RCC 7860 (cell line): ENCODE measurements at regions not wholly inside any gene's neighbourhood (a gene's known extent, or its start where the extent isn't known, plus 50 kb on each side); places are given as distances from the start of the nearest gene placed in this dataset.

ENCODE experiments used
- DNase-seq: peaks from one replicate; pipeline ENCODE4 v3.0.0-alpha.2; 2015; ENCODE audit warnings: low spot score
- FAIRE-seq: peaks from 2 replicates; lab custom pipeline; 2012; peaks lifted over from hg19 to GRCh38; lab: Jason Lieb, UNC

DNA sequence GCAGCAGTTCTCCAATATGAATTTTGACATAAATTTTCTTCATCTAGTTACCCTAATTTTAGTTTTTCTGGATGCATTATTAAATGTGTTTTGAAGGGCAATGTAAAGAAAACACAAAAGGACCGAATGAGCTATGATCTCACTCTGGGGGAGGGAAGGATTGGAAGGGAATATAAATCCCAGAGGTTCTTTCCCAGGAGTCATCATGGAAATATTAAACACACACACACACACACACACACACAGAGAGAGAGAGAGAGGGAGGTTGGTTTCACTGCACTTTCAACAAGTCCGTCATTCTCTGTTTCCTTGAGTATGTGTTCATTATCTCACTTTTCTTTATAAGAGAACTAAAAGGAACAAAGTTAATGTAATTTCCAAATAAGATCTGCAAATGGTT is 70.7 kb upstream of the DCBLD2 start:
- DNase-seq (peak; percentile 92), FAIRE-seq (no peak)

DNA sequence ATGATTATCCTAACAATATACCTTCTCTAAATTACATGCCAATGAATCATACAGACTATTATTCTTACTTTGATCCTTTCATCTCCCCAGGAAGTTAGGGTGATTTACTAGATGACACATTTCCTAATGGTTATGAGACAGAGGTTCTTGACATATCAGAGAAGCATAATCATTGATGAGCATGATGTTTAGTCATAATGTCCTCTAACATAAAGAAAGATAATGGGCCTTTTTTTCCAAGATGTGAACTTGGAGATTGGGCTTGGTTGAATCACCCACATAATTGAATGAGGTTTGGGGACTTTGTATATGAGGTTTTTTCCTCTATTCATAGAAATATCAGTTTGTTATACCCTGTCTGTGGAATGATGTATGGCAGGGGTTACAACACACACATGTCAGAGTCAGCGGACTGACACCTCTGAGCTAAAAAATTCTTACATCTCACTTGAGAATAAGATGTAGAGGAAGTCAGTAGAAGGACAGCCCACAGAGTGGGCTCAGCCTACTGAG is 69.7 kb upstream of the DCBLD2 start:
- FAIRE-seq, result peak; percentile 100
- peak; percentile 99 for DNase-seq

DNA sequence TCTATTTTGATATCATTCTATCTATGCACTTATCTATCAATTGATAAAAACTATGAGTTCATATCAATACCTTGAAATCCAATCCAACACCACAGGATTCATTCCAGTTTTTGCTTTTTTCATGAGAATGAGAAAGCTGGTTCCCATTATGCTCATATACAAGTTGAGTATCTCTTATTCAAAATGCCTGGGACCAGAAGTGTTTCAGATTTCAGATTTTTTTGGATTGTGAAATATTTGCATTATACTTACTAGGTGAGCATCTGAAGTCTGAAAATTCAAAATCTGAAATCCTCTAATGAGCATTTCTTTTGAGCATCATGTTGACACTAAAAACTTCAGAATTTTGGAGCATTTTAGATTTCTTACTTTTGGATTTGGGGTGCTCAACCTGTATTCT is 67.8 kb upstream of the DCBLD2 start:
- no peak for DNase-seq
- peak; percentile 61 for FAIRE-seq

DNA sequence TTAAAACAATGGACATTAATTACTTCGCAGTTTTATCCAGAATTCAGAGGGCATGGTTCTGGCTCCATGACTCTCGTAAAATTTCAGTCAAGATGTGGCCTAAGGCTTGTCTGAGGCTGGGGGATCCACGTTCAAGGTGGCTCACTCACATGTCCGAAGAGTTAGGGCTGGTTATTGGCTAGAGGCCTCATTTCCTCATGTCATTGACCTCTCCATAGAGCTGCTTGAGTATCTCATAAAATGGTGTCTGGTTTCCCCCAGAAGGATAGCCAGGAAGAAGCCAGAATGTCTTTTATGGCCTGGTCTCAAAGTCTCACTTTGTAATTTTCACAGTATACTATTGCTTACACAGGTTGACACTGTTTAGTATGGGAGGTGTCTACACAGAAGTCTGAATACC is 67.3 kb upstream of the DCBLD2 start:
- no peak for DNase-seq
- FAIRE-seq, result no peak

DNA sequence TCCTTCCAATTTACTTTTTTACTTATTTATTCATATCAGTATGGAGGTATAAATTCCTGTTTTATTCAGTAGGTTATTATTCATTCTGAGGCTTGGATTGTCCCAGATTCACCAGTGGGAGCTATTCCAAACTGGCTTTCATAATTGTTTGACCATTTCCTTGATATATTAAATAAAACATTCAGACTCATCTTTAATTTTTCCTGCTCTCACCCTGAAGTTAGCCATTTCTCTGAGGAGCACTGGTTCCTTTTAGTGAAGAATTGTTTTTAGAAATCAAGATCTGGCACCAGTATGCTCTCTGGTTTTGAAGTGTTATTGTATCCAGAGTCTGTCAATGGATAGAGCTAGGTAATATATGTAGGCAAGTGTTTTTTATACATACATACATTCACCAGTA is 66.9 kb upstream of the DCBLD2 start:
- FAIRE-seq (no peak), DNase-seq (no peak)

DNA sequence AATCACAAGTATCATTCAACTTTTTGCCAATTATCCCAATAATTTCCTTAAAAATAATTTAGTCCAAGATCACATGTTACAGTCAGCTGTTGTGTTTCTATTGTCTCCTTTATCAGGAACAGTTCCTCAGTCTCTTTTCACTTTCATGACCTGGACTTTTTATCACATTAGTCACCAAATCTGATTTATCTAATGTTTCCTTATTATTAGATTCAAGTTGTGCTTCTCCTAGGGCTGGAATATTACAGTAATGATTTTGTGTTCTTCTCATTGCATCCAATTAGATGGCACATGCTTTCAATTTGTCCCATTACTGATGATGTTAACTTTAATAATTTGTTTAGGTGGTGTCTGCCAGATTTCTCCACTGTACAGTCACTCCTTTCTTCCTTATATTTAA is 66.3 kb upstream of the DCBLD2 start:
- no peak for FAIRE-seq
- no peak for DNase-seq

DNA sequence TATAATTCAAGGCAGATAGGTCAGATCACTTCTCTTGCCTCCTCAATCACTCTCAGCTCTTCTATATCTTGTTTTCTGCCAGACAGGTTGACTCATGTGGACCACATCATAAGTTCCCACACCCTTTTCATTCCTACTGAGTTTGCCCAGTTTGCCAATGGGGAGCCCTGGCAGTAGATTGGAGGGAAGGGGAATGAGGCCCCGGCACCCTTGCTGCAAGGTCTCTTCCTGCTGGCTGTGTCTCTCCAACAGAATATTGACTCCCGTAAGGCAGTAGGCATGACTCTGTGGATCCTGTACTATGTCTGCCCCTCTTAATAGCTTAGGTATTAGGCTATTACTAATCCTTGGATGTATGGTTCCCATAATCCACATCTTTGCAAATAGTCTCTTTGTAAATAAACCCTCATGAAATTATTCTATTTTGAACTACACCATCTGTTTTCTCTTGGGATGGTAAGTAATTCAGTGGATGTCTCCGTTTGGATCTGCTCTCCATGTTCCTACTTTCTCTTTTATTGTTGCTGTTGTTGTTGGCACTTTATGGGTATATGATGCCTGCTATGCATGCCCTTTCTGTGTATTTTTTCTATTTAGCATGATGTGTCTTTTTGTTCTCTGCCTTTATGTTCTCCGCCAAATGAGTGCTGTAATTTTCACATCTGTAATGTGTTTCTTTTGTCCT is 65.5 kb upstream of the DCBLD2 start:
- DNase-seq, result peak; percentile 95
- peak; percentile 96 for FAIRE-seq

DNA sequence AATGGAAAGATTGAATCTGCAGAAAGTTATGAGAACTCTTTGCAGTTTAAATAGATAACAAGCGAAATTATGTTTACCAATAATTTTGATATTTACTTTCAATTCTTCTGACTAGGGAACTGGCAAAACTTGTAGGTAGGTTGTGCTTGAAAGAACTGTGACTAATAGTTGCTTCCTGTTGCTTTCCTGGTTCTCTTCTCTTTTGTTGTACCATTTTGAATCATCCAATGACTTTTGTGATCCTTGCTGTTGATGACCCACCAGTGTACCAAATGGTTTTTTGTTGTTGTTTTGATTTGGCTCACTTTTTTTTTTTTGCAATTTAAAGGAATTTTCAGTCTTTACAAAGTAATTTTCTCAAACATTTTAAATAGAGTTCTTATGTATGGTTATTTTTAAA is 64.9 kb upstream of the DCBLD2 start:
- FAIRE-seq, result no peak
- DNase-seq, result no peak

DNA sequence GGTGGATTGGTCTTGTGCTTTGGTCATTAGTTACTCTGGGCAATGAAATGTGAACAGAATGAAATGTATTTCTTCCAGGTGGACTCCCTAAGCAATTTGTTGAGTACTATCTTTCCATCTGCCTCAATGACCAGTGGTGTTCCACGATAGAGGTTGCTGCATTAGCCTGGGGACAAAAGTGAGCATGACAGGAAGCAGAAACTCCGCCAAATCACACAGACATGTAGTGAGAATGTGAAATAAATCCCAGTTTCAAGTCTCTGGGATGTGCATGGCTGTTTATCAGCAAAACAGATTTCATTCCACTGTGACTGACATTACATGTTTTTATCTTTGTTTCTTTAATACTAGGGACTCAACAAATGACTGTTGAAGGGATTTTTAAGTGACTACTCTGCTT is 63.3 kb upstream of the DCBLD2 start:
- DNase-seq (no peak), FAIRE-seq (no peak)

DNA sequence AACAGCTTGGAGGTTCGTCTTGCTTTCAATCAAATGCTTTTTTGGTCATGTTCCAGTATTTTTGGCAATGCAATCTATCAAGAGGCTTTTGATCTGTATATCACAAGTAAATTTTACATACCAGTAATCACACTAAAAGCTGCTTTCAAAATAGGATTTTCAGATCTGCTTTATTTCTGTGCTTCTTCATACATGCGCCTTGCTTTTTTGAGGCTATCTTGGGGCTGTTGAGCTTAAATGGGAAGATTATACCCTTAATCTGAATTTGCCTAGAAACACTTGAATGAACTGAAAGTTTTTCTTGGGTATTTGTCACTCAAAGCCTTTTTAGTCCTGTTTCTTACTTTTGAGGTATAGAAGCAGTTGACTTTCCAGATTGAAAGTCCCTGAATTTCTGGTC is 62.1 kb upstream of the DCBLD2 start:
- DNase-seq (no peak), FAIRE-seq (no peak)

DNA sequence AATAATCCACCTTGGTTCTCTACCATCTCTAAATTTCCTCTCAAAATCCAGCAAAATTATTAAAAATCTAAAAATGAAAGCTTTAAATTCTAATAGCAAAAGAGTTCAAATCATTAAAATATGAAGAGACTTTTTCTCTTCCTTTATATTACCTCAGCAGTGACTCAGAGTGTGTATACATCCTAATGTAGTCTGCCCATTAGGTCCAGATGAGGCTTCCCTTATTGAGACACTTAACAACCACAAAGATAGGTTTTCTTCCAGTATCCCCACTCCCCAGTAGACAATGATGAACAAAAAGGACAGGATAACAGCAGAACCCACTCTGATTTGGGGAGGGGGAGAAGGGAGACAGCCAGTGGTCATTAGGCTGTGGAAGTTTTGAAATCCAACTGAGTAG is 61.5 kb upstream of the DCBLD2 start:
- FAIRE-seq, result no peak
- peak; percentile 85 for DNase-seq

DNA sequence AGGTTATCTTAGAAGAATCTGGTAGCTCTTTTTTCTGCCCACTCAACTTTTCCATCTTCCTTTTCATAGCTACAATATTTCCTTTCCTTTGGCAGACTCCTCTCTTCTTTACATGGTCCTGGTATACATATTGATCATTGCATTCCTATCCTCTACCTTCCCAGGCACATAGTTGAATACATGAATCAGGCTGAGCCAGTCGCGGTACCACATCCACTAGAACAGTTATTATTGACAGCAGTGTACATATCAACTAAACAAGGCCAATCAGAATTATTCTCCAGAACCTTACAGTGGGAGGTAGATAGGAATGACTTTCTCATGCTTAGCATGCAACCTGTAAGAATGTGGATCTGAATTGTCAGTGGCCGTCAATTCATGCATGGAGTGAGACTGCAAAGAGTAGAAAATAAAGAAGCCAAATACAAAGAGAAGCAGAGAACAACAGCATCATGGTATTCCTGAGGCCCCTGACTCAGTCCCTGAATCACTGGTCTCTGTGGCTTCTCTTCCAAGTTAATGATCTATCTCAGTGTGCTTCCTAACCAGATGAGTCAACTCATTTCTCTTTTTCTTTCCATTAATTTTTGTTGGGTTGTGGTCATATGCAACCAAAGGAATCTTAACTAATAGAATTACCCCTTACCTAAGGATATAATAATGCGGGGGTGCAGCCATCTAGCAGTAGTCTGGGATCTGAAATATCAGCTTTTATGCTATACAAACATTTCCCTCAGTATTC is 60.9 kb upstream of the DCBLD2 start:
- peak; percentile 100 for FAIRE-seq
- DNase-seq, result peak; percentile 100

DNA sequence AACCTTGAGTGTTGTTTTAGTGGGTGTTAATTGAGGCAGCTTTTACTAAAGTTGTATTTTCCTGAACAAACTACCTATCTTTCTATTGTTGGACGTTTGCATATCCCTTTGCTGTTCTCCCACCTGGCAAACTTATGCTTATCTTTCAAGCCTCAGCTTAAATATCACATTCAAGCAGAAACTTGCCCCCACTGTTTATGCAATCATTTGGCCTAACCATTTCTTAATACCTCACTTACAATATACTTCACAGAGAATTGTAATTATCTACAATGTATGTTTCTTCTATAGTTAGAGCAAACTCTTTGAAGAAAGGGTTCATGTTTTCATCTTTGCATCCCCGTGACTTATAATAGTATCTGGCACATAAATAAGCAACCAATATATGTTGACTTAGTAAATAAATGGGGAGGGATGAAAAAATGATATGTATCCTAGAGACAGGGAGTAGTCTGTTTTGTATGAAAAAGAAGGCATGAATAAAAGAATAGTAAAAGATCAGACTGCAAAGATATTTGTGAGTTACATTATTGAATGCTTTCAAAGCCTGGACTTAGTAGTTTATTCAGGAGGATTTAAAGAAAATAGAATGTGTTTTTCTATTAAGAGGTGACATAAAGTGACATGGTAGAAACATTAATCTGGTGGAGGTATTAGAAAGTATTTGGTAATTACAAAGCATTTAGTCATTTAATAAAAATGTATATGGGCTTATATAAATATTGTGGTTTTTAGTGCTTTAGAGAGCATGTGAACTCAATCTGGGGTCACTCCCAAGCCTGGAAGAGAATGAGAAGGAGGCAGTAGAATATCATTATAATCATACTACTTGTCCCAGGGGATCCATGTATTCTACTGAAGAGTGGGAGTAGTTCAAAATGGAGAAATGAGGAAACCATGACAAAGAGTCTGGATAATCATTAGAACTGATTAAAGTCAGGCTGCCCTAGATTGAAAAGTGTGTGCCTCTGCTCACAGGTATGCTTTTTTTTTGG is 60.0 kb upstream of the DCBLD2 start:
- DNase-seq, result peak; percentile 75
- FAIRE-seq, result no peak

DNA sequence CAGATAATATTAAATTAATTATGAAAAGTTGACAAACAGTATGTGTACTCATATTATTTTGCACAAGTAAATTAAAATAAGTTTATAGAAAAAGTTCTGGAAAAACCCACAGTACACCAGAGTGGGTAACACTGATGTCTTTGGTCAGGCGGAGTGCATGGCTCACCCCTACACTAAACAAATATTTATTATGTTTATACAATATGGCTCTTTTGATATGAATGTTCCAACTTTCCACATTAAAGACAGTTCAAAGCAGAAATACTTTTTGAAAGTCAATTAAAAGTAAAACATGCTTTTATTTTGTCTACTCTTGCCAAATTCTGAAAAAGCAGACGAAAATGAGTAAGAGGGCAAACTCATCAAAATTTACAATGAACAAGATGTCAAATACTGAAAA is 56.2 kb upstream of the DCBLD2 start:
- DNase-seq, result no peak
- no peak for FAIRE-seq

DNA sequence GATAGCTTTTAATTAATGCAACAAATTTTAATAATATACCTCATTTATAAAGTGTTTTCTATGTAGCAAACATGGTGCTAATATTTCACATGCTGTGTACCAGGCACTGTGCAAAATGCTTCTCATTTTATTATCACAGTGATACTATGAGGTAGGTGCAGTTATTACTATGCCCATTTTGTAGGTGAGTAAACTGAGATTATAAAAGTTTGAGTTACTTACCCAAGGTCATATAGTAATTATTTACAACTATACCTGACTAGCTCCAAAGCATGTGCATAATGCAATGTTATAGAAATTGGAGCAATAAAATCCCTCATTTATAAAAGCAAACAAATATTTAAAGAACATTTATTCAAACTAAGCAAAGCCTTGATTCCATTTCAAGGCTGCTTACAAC is 54.5 kb upstream of the DCBLD2 start:
- no peak for FAIRE-seq
- DNase-seq, result no peak

DNA sequence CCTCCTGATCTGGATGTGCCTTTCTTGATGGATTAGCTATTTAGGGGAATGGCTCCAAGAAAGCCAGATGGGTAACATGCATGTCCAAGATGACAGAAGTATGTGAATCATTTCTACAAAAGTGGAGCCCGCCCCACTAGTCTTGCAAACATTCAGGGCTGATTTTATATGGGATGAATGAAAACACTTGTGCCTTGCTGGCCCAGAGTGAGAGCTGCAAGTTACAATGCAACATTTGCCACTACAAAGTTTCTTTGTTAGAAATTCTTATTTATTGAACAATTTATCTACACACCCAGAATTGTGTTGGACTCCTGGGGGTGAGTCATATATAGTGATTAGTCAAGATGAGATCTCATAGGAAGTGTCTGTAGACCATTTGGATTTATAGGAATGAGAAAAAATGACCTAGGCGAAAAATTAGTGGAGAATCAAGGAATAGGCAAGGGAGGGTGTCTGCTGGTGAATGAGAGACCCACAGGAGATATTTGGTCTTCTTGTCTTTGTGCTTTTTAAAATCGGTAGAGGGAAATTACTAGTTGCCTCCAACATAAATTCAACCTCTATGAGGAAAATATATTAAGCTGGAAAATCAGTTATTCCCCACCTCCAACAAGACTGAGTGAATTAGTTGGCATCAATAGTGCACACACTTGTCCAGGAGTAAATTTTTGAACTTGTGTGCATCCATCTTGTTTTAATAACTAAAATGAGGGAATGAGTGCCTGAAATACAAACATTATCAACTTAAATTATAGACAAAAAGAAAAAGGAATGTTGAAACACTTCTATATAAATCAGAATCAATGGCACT is 53.5 kb upstream of the DCBLD2 start:
- FAIRE-seq, result peak; percentile 73

DNA sequence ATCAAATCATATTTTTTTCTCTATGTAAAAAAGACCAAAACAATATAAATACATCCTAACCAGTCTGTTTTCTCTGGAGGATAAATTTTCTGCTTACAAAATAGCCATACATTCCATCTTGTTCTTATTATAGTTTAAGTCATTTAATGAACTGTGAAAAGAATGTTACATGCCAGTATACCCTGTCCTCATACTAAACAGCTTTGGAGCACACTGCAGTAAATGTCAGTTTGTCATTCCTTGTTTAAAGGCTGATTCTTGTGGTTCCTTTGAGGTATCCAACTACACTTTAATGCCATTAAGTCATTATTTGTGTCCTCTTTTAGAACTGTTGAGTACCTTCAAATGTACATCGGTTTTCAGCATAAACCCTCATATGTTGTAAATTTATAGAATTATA is 52.7 kb upstream of the DCBLD2 start:
- FAIRE-seq, result peak; percentile 73
- no peak for DNase-seq

More for the DNA sequence above, 53.5 kb upstream of the DCBLD2 start:
- DNase-seq, result no peak

DNA sequence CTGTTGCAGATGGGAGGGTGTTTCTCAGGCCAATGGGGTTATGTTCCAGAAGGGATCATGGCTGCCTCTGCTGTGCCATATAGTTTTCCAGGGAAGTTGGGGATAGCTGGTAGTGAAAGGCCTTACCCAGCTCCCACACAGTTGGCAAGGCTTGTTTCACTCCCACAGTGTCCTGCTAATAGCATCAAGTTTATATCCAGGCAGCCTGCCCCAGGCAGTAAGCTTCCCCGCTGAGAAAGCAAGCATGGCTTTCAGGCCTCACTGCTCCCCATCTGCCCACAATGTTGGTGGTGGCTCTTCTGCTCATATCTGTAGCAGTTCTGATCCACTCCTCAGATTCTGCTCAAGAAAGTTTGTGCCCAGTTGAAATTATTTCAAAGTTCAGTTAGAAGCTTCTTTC is 50.9 kb upstream of the DCBLD2 start:
- no peak for DNase-seq
- peak; percentile 73 for FAIRE-seq
